Inferior parietal cortex (tissue), 1 donor: ENCODE measurements at regions not wholly inside any gene's neighbourhood (a gene's known extent, or its start where the extent isn't known, plus 50 kb on each side); places are given as distances from the start of the nearest gene placed in this dataset.

Experiments used
- DNase-seq: peaks from one replicate; pipeline ENCODE4 v3.0.0-alpha.2; 2016; ENCODE audit errors: extremely low spot score

GRCh38 chr16:6207580-6207979 is 1110.0 kb upstream of the EEF2KMT start:
- no peak for DNase-seq

- DNase-seq, result no peak
Observed at GRCh38 chr16:6207124-6207523, 1109.5 kb upstream of the EEF2KMT start.

- DNase-seq, result no peak
Observed at GRCh38 chr16:6206080-6206479, 1108.5 kb upstream of the EEF2KMT start.

- DNase-seq, result no peak
Observed at GRCh38 chr16:6204945-6205344, 1107.3 kb upstream of the EEF2KMT start.

GRCh38 chr16:6200861-6201260 is 1103.3 kb upstream of the EEF2KMT start:
- DNase-seq, result no peak

GRCh38 chr16:6200271-6200670 is 1102.7 kb upstream of the EEF2KMT start:
- no peak for DNase-seq

GRCh38 chr16:6195966-6196365 is 1098.4 kb upstream of the EEF2KMT start:
- DNase-seq, result no peak

- DNase-seq, result no peak
Observed at GRCh38 chr16:6193718-6194117, 1096.1 kb upstream of the EEF2KMT start.

GRCh38 chr16:6192984-6193383 is 1095.4 kb upstream of the EEF2KMT start:
- DNase-seq, result no peak

GRCh38 chr16:6192532-6192931 is 1094.9 kb upstream of the EEF2KMT start:
- DNase-seq, result no peak

GRCh38 chr16:6190776-6191175 is 1093.2 kb upstream of the EEF2KMT start:
- DNase-seq, result no peak

- no peak for DNase-seq
Observed at GRCh38 chr16:6189216-6189615, 1091.6 kb upstream of the EEF2KMT start.

- no peak for DNase-seq
Observed at GRCh38 chr16:6177616-6178180, 1080.1 kb upstream of the EEF2KMT start.

GRCh38 chr16:6170022-6170421 is 1072.4 kb upstream of the EEF2KMT start:
- DNase-seq, result no peak

GRCh38 chr16:6165330-6165979 is 1067.9 kb upstream of the EEF2KMT start:
- peak; percentile 52 for DNase-seq

GRCh38 chr16:6160871-6161270 is 1063.3 kb upstream of the EEF2KMT start:
- no peak for DNase-seq

GRCh38 chr16:6160303-6160702 is 1062.7 kb upstream of the EEF2KMT start:
- no peak for DNase-seq

- DNase-seq, result no peak
Observed at GRCh38 chr16:6157806-6158205, 1060.2 kb upstream of the EEF2KMT start.

- DNase-seq, result no peak
Observed at GRCh38 chr16:6155271-6155670, 1057.7 kb upstream of the EEF2KMT start.

- no peak for DNase-seq
Observed at GRCh38 chr16:6153901-6154300, 1056.3 kb upstream of the EEF2KMT start.

GRCh38 chr16:6149031-6149430 is 1051.4 kb upstream of the EEF2KMT start:
- DNase-seq, result no peak

GRCh38 chr16:6148361-6148760 is 1050.8 kb upstream of the EEF2KMT start:
- DNase-seq, result no peak

- no peak for DNase-seq
Observed at GRCh38 chr16:6146874-6147425, 1049.4 kb upstream of the EEF2KMT start.

GRCh38 chr16:6146356-6146755 is 1048.8 kb upstream of the EEF2KMT start:
- DNase-seq, result no peak
